ENCODE measurements at regions not wholly inside any gene's neighbourhood (a gene's known extent, or its start where the extent isn't known, plus 50 kb on each side); places are given as distances from the start of the nearest gene placed in this dataset.

DNA sequence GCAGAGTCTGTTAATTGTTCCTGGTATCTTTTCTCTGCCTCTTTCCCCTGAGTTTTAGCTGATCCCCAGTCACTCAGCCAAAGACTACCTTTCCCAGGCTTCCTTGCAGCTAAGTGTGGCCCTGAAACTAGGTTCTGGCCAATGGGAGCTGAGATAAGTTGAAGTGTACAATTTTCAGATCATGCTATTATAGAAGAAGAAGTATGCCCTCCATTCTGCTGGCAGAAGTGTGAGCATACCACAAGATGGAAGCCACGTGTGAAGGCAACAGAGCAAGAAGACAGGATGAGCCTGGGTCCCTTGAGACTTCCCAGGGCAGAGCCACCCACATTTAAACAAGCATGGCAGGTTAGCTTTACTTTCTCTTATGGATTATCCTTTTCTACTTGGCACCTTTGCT is 273.2 kb downstream of the HIVEP2 start:
- H3K4me1 ChIP-seq (ENCODE audit: control insufficient read depth in 1 of 2, insufficient read depth in 2 of 2, low read length in 2 of 2), result no peaks in the 10 kb centered on the region
- no peak overlapping the region for H3K27ac Mint-ChIP-seq
- H3K9me3 ChIP-seq (replicated peaks in 1 of 2; ENCODE audit: control insufficient read depth in 1 of 2, insufficient read depth in 1 of 2, low read length in 2 of 2), result no peaks in the 10 kb centered on the region
- no peak overlapping the region for H3K4me3 Mint-ChIP-seq
- peaks cover 0 to 3% (median 2%) of the 10 kb centered on the region in 3 donors for H3K27me3 Mint-ChIP-seq (ENCODE audit: low read depth in 3 of 3)
- H3K36me3 ChIP-seq (replicated peaks in 1 of 2; ENCODE audit: control insufficient read depth in 1 of 2, insufficient read depth in 2 of 2, low read length in 2 of 2), result no peaks in the 10 kb centered on the region
- no peaks in the 10 kb centered on the region for H4K20me1 ChIP-seq (ENCODE audit: insufficient read depth, low read length)
- H3K4me2 ChIP-seq (replicated peaks; ENCODE audit: extremely low read depth, low read length, poor library complexity, severe bottlenecking), result no peak overlapping the region
- H3K79me2 ChIP-seq (ENCODE audit: insufficient read depth, low read length), result no peaks in the 10 kb centered on the region
- no CpG with 5 or more reads among the region's 1 CpG for WGBS (ENCODE audit: insufficient coverage)
- H3K9me3 Mint-ChIP-seq, result peaks cover 0 to 7% (median 2%) of the 10 kb centered on the region in 7 donors
- H3K27me3 ChIP-seq (ENCODE audit: control insufficient read depth in 2 of 2, insufficient read depth in 2 of 2, low read length in 2 of 2), result peaks cover 0 to 2% of the 10 kb centered on the region in 2 donors
- TF ChIP-seq, protein P1, sequence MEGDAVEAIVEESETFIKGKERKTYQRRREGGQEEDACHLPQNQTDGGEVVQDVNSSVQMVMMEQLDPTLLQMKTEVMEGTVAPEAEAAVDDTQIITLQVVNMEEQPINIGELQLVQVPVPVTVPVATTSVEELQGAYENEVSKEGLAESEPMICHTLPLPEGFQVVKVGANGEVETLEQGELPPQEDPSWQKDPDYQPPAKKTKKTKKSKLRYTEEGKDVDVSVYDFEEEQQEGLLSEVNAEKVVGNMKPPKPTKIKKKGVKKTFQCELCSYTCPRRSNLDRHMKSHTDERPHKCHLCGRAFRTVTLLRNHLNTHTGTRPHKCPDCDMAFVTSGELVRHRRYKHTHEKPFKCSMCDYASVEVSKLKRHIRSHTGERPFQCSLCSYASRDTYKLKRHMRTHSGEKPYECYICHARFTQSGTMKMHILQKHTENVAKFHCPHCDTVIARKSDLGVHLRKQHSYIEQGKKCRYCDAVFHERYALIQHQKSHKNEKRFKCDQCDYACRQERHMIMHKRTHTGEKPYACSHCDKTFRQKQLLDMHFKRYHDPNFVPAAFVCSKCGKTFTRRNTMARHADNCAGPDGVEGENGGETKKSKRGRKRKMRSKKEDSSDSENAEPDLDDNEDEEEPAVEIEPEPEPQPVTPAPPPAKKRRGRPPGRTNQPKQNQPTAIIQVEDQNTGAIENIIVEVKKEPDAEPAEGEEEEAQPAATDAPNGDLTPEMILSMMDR (IDR thresholded peaks at IDR 0.05), result no peak
- H3K4me3 ChIP-seq (replicated peaks in 1 of 3; ENCODE audit: low read depth in 2 of 3, low read length in 3 of 3), result no peak overlapping the region
- H2AFZ ChIP-seq (ENCODE audit: insufficient read depth, low read depth, low read length, poor library complexity, severe bottlenecking), result no peak overlapping the region
- no peaks in the 10 kb centered on the region for H3K36me3 Mint-ChIP-seq
- peaks cover 8% of the 10 kb centered on the region for H3K4me1 Mint-ChIP-seq
- no peak for DNase-seq
- no peak overlapping the region for H3K27ac ChIP-seq (ENCODE audit: low read depth in 1 of 2, low read length in 2 of 2)
- intact Hi-C loops (cut with micrococcal nuclease), result no loop called here
- no peak overlapping the region for H3K9ac ChIP-seq (ENCODE audit: insufficient read depth, low read length, poor library complexity, severe bottlenecking)

DNA sequence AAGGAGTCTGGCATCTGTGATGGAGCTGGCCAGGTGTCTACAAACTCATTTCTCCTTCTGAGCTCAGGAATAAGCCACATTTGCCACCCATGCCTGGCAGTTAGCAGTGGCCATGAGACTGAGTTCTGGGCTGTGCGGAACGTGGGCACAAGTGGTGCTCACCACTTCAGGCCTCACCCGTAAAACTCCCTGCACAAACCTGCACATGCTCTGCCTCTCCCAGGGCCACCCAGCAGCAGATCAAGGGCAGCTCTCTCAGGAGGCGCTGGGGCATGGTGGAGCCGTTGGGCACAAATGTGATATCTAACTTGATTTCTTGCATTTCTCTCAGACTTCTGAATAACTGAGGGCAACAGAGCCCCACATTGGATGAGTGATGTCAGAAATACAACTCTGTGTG is 269.5 kb downstream of the HIVEP2 start:
- Mint-ChIP-seq H3K27ac (peak overlapping the region in 1 of 7 donors; percentile 19), H3K27me3 (ENCODE audit: low read depth in 3 of 3) (peaks cover 0 to 8% (median 2%) of the 10 kb centered on the region in 3 donors), H3K4me1 (peaks cover 2% of the 10 kb centered on the region), H3K9me3 (peaks cover 0 to 7% (median 2%) of the 10 kb centered on the region in 7 donors), H3K4me3 (no peak overlapping the region), H3K36me3 (no peaks in the 10 kb centered on the region)
- no peaks in the 10 kb centered on the region for H4K20me1 ChIP-seq (ENCODE audit: insufficient read depth, low read length)
- no peak overlapping the region for H3K9ac ChIP-seq (ENCODE audit: insufficient read depth, low read length, poor library complexity, severe bottlenecking)
- intact Hi-C loops (cut with micrococcal nuclease), result no loop called here
- no peaks in the 10 kb centered on the region for H3K36me3 ChIP-seq (replicated peaks in 1 of 2; ENCODE audit: control insufficient read depth in 1 of 2, insufficient read depth in 2 of 2, low read length in 2 of 2)
- no peak for DNase-seq
- no peak overlapping the region for H3K4me3 ChIP-seq (replicated peaks in 1 of 3; ENCODE audit: low read depth in 2 of 3, low read length in 3 of 3)
- H3K27ac ChIP-seq (ENCODE audit: low read depth in 1 of 2, low read length in 2 of 2), result no peak overlapping the region
- no peak overlapping the region for H2AFZ ChIP-seq (ENCODE audit: insufficient read depth, low read depth, low read length, poor library complexity, severe bottlenecking)
- no peak overlapping the region for H3K4me2 ChIP-seq (replicated peaks; ENCODE audit: extremely low read depth, low read length, poor library complexity, severe bottlenecking)
- TF ChIP-seq, protein P1 (IDR thresholded peaks at IDR 0.05), result no peak
- H3K4me1 ChIP-seq (ENCODE audit: control insufficient read depth in 1 of 2, insufficient read depth in 2 of 2, low read length in 2 of 2), result no peaks in the 10 kb centered on the region
- 95% methylated on average over 4 of the region's 5 CpGs for WGBS (ENCODE audit: insufficient coverage)
- H3K9me3 ChIP-seq (replicated peaks in 1 of 2; ENCODE audit: control insufficient read depth in 1 of 2, insufficient read depth in 1 of 2, low read length in 2 of 2), result no peaks in the 10 kb centered on the region
- no peaks in the 10 kb centered on the region for H3K79me2 ChIP-seq (ENCODE audit: insufficient read depth, low read length)
- peaks cover 0 to 2% of the 10 kb centered on the region in 2 donors for H3K27me3 ChIP-seq (ENCODE audit: control insufficient read depth in 2 of 2, insufficient read depth in 2 of 2, low read length in 2 of 2)

Data from CD14-positive monocyte (primary cell).